Left hindlimb (tissue), 1 donor: ENCODE measurements at regions not wholly inside any gene's neighbourhood (a gene's known extent, or its start where the extent isn't known, plus 50 kb on each side); places are given as distances from the start of the nearest gene placed in this dataset.
"Not testable (repeated sequence)": the region's sequence is repeated elsewhere in the genome, so short reads cannot be mapped to it uniquely, and the experiment has no call there.

Experiments
- DNase-seq: peaks from one replicate; pipeline ENCODE4 v3.0.0-alpha.2; 2018

GRCh38 chr3:105094588-105094987 is 272.1 kb upstream of the ALCAM start:
- DNase-seq = no peak

- no peak for DNase-seq
These were observed 270.6 kb upstream of the ALCAM start for GRCh38 chr3:105096071-105096470.

GRCh38 chr3:105101603-105102002 is 265.1 kb upstream of the ALCAM start:
- no peak for DNase-seq

- no peak for DNase-seq
These were observed 263.6 kb upstream of the ALCAM start for GRCh38 chr3:105103139-105103538.

GRCh38 chr3:105108823-105109222 is 257.9 kb upstream of the ALCAM start:
- no peak for DNase-seq

- no peak for DNase-seq
These were observed 247.8 kb upstream of the ALCAM start for GRCh38 chr3:105118905-105119304.

GRCh38 chr3:105119801-105120340 is 246.8 kb upstream of the ALCAM start:
- DNase-seq = no peak

- DNase-seq = no peak
These were observed 235.8 kb upstream of the ALCAM start for GRCh38 chr3:105130911-105131310.

GRCh38 chr3:105137911-105138310 is 228.8 kb upstream of the ALCAM start:
- no peak for DNase-seq

GRCh38 chr3:105139881-105140560 is 226.7 kb upstream of the ALCAM start:
- no peak for DNase-seq

GRCh38 chr3:105140899-105141367 is 225.8 kb upstream of the ALCAM start:
- DNase-seq = no peak

GRCh38 chr3:105144837-105145236 is 221.9 kb upstream of the ALCAM start:
- no peak for DNase-seq

GRCh38 chr3:105145511-105145910 is 221.2 kb upstream of the ALCAM start:
- no peak for DNase-seq

- DNase-seq = not testable (repeated sequence)
These were observed 217.5 kb upstream of the ALCAM start for GRCh38 chr3:105149197-105149596.

GRCh38 chr3:105152987-105153386 is 213.7 kb upstream of the ALCAM start:
- DNase-seq = no peak

GRCh38 chr3:105154692-105155091 is 212.0 kb upstream of the ALCAM start:
- no peak for DNase-seq

- no peak for DNase-seq
These were observed 209.5 kb upstream of the ALCAM start for GRCh38 chr3:105157067-105157765.

- DNase-seq = no peak
These were observed 209.0 kb upstream of the ALCAM start for GRCh38 chr3:105157766-105158085.

GRCh38 chr3:105158286-105158685 is 208.4 kb upstream of the ALCAM start:
- no peak for DNase-seq

- no peak for DNase-seq
These were observed 204.3 kb upstream of the ALCAM start for GRCh38 chr3:105162448-105162847.

GRCh38 chr3:105166893-105167292 is 199.8 kb upstream of the ALCAM start:
- no peak for DNase-seq

GRCh38 chr3:105170423-105170822 is 196.3 kb upstream of the ALCAM start:
- DNase-seq = no peak

- no peak for DNase-seq
These were observed 192.6 kb upstream of the ALCAM start for GRCh38 chr3:105174017-105174615.

GRCh38 chr3:105177576-105177975 is 189.1 kb upstream of the ALCAM start:
- no peak for DNase-seq
